ENCODE measurements at regions not wholly inside any gene's neighbourhood (a gene's known extent, or its start where the extent isn't known, plus 50 kb on each side); places are given as distances from the start of the nearest gene placed in this dataset.

- Mint-ChIP-seq H3K4me1 (ENCODE audit: low read depth) (no peaks in the 10 kb centered on the region), H3K27ac (no peak overlapping the region), H3K27me3 (no peaks in the 10 kb centered on the region), H3K4me3 (no peak overlapping the region), H3K36me3 (ENCODE audit: low read depth) (no peaks in the 10 kb centered on the region), H3K9me3 (no peaks in the 10 kb centered on the region)
- no peak for TF ChIP-seq CTCF (IDR thresholded peaks at IDR 0.05)
- POLR2A ChIA-PET: no interaction called here
- intact Hi-C loops (cut with DNase I, micrococcal nuclease): no loop called here
- DNase-seq (no peak), ATAC-seq (ENCODE audit: poor library complexity) (no peak)
- H3K27ac ChIP-seq (ENCODE audit: low read depth in 1 of 2, low read length in 2 of 2): no peak overlapping the region
- H3K9me3 ChIP-seq (ENCODE audit: control insufficient read depth in 1 of 2, insufficient read depth in 1 of 2, low read length in 2 of 2): no peaks in the 10 kb centered on the region
- H3K4me1 ChIP-seq (ENCODE audit: insufficient read depth, low read length): no peaks in the 10 kb centered on the region
- CTCF ChIA-PET: no interaction called here
- no peaks in the 10 kb centered on the region for H3K36me3 ChIP-seq (ENCODE audit: insufficient read depth, low read length)
- H3K4me3 ChIP-seq (ENCODE audit: low read length): no peak overlapping the region
- H3K27me3 ChIP-seq (ENCODE audit: control insufficient read depth in 1 of 2, insufficient read depth in 2 of 2, low read length in 2 of 2): no peaks in the 10 kb centered on the region
These were observed 231.9 kb downstream of the GRB14 start for GRCh38 chr2:164389411-164389810.

GRCh38 chr2:164388511-164388910 is 232.8 kb downstream of the GRB14 start:
- POLR2A ChIA-PET: no interaction called here
- Histone ChIP-seq H3K4me1 (ENCODE audit: insufficient read depth, low read length) (no peaks in the 10 kb centered on the region), H3K9me3 (ENCODE audit: control insufficient read depth in 1 of 2, insufficient read depth in 1 of 2, low read length in 2 of 2) (no peaks in the 10 kb centered on the region), H3K4me3 (ENCODE audit: low read length) (no peak overlapping the region), H3K36me3 (ENCODE audit: insufficient read depth, low read length) (no peaks in the 10 kb centered on the region), H3K27me3 (ENCODE audit: control insufficient read depth in 1 of 2, insufficient read depth in 2 of 2, low read length in 2 of 2) (no peaks in the 10 kb centered on the region), H3K27ac (ENCODE audit: low read depth in 1 of 2, low read length in 2 of 2) (no peak overlapping the region)
- H3K4me3 Mint-ChIP-seq: no peak overlapping the region
- no peak for DNase-seq
- intact Hi-C loops (cut with DNase I, micrococcal nuclease): no loop called here
- H3K27me3 Mint-ChIP-seq: no peaks in the 10 kb centered on the region
- CTCF ChIA-PET: no interaction called here
- H3K4me1 Mint-ChIP-seq (ENCODE audit: low read depth): no peaks in the 10 kb centered on the region
- H3K36me3 Mint-ChIP-seq (ENCODE audit: low read depth): no peaks in the 10 kb centered on the region
- no peaks in the 10 kb centered on the region for H3K9me3 Mint-ChIP-seq
- ATAC-seq (ENCODE audit: poor library complexity): no peak
- no peak for TF ChIP-seq CTCF (IDR thresholded peaks at IDR 0.05)
- no peak overlapping the region for H3K27ac Mint-ChIP-seq

- Mint-ChIP-seq H3K27me3 (no peaks in the 10 kb centered on the region), H3K4me1 (ENCODE audit: low read depth) (no peaks in the 10 kb centered on the region), H3K4me3 (no peak overlapping the region), H3K27ac (no peak overlapping the region), H3K9me3 (no peaks in the 10 kb centered on the region), H3K36me3 (ENCODE audit: low read depth) (no peaks in the 10 kb centered on the region)
- H3K27me3 ChIP-seq (ENCODE audit: control insufficient read depth in 1 of 2, insufficient read depth in 2 of 2, low read length in 2 of 2): no peaks in the 10 kb centered on the region
- POLR2A ChIA-PET: no interaction called here
- intact Hi-C loops (cut with DNase I, micrococcal nuclease): no loop called here
- no peak for ATAC-seq (ENCODE audit: poor library complexity)
- no peak for DNase-seq
- no peak overlapping the region for H3K4me3 ChIP-seq (ENCODE audit: low read length)
- CTCF ChIA-PET: no interaction called here
- no peaks in the 10 kb centered on the region for H3K9me3 ChIP-seq (ENCODE audit: control insufficient read depth in 1 of 2, insufficient read depth in 1 of 2, low read length in 2 of 2)
- no peak overlapping the region for H3K27ac ChIP-seq (ENCODE audit: low read depth in 1 of 2, low read length in 2 of 2)
- no peaks in the 10 kb centered on the region for H3K4me1 ChIP-seq (ENCODE audit: insufficient read depth, low read length)
- TF ChIP-seq CTCF (IDR thresholded peaks at IDR 0.05): no peak
- no peaks in the 10 kb centered on the region for H3K36me3 ChIP-seq (ENCODE audit: insufficient read depth, low read length)
These were observed 235.1 kb downstream of the GRB14 start for GRCh38 chr2:164386231-164386630.
